Activated effector memory CD4-positive, alpha-beta T cell treated with Interleukin-2 at 50 U/mL for 16 hours (primary cell): ENCODE measurements at regions not wholly inside any gene's neighbourhood (a gene's known extent, or its start where the extent isn't known, plus 50 kb on each side); places are given as distances from the start of the nearest gene placed in this dataset.

Experiments used
- DNase-seq: peaks from one replicate; pipeline ENCODE4 v3.0.0-alpha.2; 2020

GRCh38 chr6:110537208-110538123, 61.1 kb upstream of the SLC22A16 start:
- DNase-seq, result no peak

GRCh38 chr6:110534731-110535492, 58.5 kb upstream of the SLC22A16 start:
- no peak for DNase-seq

GRCh38 chr6:110532431-110532830, 56.0 kb upstream of the SLC22A16 start:
- DNase-seq, result no peak

- no peak for DNase-seq
Measured at GRCh38 chr6:110530671-110531070, 54.3 kb upstream of the SLC22A16 start.

- DNase-seq, result no peak
Measured at GRCh38 chr6:110529907-110530306, 53.5 kb upstream of the SLC22A16 start.

- DNase-seq, result no peak
Measured at GRCh38 chr6:110529355-110529754, 52.9 kb upstream of the SLC22A16 start.

GRCh38 chr6:110528930-110529325, 52.5 kb upstream of the SLC22A16 start:
- DNase-seq, result no peak

GRCh38 chr6:110528101-110528929, 51.9 kb upstream of the SLC22A16 start:
- DNase-seq, result peak; percentile 7

GRCh38 chr6:110527516-110527915, 51.1 kb upstream of the SLC22A16 start:
- DNase-seq, result no peak

- DNase-seq, result no peak
Measured at GRCh38 chr6:110526726-110527125, 50.3 kb upstream of the SLC22A16 start.
